HG03575 (cell line): ENCODE measurements at regions not wholly inside any gene's neighbourhood (a gene's known extent, or its start where the extent isn't known, plus 50 kb on each side); places are given as distances from the start of the nearest gene placed in this dataset.
A peak's percentile ranks its signal among the peaks of the same experiment; 100 is the strongest.

Experiments used
- ATAC-seq: cut with Tn5 transposase; IDR thresholded peaks from one replicate; pipeline ENCODE4 v1.9.1; 2021; ENCODE audit not compliant: unreplicated experiment, insufficient number of reproducible peaks, low FRiP score; ENCODE audit errors: extremely low read depth

DNA sequence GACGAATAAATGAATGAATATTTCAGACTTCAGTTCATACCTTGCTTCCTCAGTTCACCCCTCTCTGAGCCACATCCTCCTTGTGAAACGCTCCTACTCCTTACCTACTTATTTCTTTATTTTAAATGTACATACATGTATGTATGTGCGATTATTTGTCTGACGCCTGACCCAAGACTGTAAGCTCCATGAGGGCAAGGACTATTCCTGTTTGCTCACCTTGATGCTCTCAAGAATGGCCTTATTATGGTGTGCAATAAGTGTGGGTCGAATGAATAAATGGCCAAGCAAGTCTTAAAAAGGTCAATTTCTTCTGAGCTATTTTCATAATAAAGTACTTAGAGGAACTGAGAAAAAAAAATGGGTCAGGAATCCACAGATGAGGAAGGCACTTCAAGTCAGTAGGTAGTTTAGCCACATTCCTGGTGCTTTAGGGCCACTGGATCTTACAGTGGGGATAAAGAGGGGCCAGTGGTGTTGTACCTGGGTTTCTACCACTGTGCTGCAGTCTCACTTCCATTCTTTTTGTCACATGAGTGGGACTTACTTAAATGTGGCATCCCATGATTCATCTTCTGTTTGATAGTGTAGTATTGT is 74.7 kb downstream of the SDC1 start:
- ATAC-seq = no peak

DNA sequence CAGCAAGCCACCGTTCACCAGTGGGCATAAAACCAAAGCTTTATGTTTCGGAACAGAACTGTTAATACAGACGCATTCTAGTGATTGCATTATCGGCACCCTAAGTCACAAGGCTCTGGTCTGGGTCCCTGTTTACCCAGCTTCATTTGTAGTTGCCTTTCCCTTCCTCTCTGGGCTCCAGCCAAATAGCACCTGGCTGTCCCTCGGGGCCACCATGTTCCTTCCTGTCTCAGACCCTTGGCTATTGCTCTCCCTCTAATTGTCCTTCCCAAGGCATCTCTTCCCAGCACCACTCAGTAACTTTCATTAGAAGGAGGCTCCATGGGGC is 75.3 kb downstream of the SDC1 start:
- ATAC-seq = no peak

DNA sequence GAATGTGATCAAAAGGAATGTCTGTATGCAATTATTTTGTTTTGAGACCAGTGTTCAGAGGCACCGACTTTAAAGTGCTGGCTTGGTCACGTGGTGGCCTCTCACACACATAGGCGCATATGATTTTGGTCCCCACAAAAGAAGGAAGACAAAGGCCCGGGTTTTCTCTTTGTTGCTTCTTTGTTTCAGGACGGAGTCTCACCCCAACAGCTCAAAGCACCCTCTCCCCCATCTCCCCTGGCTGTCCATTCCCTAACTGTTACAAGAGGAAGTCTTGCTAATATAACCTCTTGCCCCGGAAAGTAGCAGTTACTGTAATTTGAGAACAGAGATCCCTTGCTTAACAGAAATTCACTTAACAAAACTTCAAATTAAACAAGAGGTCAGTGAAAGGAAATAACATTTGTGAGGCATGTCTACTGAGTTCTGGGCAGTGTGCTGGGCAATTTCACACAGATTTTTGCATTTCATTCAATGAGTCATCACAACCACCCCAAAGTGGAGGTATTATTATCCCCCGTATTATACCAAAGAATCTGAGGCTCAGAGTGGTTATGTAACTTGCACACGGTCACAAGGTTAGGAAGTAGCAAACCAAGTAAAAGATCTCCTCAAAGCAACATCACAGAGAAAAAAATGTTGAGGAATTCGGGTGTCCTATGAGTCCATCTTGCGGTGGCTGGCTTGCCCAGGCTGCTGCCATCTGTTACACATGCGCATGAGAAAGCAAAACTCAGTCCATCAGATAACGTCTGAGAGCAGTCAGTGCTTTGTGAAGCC is 75.8 kb downstream of the SDC1 start:
- no peak for ATAC-seq

DNA sequence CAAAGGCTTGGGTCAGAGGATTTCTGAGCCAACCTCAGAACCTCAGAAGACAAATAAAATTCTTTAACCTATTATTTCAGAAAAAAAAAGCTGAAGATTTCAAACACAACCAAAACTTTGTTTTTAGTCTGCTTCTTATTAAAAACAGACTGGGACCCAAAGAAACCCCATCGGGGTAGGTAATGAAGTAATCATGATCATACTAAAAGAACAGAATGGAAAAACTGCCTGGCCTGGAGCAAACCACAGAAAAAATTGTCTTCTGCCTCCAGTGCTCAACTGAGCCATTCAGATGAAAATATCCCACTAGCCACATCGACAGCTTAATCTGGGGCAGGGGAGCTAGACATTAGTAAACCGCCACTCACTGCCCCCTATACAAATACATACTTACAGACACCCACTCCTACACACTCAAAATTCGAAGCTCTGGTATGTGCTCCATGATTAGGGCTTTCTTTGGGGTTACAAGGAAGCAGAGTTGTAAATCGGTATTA is 76.5 kb downstream of the SDC1 start:
- no peak for ATAC-seq

- ATAC-seq = no peak
These were observed 77.6 kb downstream of the SDC1 start for GRCh38 chr2:20147351-20147750.

DNA sequence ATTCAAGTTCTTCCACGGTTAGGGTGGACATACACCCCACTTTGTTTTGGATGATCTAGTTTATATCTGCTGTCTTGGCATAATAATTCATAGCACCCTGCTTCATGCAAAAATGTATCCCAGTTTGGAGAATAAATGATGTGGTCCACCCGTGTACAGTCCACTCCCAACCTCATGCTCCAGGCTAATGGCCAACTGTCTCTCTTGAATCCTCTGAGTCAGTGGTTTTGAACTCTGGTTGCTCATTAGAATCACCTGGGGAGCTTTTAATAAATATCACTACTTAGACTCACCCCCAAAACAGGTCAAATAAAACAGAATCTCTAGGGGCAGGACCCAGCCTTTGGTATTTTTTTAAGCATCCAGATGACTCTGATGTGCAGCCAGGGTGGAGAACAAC is 78.5 kb downstream of the SDC1 start:
- ATAC-seq = no peak

GRCh38 chr2:20145497-20146193 is 79.3 kb downstream of the SDC1 start:
- ATAC-seq = peak; percentile 52

DNA sequence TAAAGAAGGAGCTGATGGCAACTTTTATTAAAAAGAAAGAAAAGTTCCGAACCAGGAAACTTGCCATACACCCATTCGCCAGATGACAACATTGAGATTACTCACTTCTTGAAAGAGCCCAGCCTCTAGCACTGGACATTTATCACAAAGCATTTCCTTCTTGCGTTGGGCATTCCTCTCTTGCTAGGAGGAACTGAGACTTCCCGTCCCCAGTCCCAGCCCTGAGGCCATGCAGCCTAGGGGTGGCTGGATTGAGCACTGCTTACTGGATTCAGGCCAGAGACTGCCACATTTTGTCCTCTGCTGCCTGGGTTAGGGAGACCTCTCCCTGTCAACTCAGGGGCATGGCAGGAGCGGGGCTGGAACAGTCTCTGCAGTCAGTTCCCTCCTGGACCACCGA is 80.1 kb downstream of the SDC1 start:
- ATAC-seq = no peak

DNA sequence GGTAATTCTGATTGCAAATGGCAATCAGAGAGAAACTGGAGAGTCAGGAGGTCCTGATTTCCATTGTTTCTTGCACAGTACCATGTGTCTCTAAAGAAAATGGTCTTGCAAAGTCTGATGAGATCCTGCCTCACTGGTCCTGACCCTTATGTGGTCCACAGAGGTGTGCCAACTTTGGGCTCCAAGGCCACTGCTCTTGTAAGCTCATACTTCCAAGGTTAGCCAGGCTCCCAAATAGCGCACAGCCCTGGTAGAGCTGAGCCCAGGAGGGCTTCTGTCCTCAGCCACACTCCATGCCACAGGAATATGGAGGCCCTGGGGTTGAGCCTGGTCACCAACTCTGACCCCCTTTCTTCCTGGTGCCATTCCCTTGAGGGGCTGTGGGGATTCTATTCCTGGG is 80.7 kb downstream of the SDC1 start:
- ATAC-seq = no peak

GRCh38 chr2:20143263-20143662 is 81.7 kb downstream of the SDC1 start:
- ATAC-seq = no peak

DNA sequence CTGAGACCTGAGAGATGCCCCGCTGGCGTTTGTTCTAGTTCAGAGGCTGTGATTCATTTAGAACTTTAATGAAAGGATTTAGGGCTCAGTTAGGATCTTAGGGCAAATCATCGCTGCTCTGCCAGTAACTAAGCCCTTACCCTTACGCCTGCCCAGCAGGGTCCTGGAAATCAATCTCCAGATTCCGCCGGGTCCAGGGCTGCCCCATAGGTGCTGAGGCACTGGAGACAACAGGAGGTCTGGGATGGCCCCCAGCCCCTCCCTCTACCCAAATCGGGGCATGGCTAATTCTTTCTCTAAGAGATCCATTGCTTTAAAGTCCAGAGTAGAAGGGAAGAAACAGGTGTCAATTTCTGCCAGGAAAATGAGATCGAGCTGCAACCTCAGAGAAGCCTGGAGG is 83.1 kb downstream of the SDC1 start:
- ATAC-seq = no peak

DNA sequence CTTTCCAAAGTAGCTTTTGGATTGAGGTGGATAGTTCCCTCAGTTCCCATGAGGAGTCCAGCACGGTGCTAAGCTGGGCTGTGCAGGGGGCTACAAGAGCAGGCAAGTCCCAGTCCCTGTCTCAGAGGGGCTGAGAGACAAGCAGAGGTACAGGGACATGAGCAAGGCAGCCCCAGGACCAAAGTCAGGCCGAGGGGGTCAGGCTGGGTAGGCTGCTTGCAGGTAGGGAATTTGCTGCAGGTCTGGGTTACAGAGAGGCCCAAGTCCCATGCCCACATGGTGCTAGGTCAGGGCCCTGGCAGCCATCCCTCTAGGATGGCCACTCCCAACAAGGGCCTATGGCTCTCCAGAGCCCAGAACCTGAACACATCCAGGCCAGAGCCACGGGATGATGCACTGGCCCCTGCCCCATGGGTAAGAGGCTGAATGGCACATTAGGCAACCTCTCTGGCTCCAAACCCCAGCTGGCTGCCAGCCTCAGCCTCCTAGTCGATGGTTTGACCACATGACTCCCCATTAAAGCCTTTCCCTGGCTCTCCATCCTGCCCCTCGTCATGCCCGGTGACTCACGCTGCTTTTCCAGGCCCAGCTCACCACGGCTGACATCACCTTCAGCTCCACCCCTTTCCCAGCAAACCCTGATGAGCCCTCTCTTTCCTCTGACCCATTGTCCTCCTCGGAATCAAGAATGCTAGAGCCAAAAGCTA is 83.7 kb downstream of the SDC1 start:
- ATAC-seq = no peak

- no peak for ATAC-seq
These were observed 84.4 kb downstream of the SDC1 start for GRCh38 chr2:20140321-20141055.

- no peak for ATAC-seq
These were observed 85.3 kb downstream of the SDC1 start for GRCh38 chr2:20139407-20140172.

- ATAC-seq = no peak
These were observed 86.2 kb downstream of the SDC1 start for GRCh38 chr2:20138696-20139095.

DNA sequence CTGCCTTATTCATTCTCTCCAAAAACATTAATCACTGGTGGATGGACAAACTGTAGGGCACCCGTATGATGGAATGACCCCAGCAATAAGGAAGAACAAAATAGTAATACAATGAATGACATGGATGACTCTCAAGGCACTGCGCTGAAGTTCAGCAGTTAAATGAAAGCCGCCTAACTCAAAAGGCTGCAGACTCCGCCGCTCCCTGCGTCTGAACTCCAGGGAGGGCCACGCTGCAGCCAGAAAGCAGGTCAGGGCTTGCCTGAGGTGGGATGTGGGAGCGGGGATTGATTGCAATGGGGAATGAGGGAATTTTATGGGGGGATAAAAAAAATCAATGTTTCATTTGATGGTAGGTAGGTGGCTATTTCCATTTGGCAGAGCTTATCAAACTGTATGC is 86.5 kb upstream of the LAPTM4A start:
- no peak for ATAC-seq

- no peak for ATAC-seq
These were observed 85.7 kb upstream of the LAPTM4A start for GRCh38 chr2:20137131-20137571.

DNA sequence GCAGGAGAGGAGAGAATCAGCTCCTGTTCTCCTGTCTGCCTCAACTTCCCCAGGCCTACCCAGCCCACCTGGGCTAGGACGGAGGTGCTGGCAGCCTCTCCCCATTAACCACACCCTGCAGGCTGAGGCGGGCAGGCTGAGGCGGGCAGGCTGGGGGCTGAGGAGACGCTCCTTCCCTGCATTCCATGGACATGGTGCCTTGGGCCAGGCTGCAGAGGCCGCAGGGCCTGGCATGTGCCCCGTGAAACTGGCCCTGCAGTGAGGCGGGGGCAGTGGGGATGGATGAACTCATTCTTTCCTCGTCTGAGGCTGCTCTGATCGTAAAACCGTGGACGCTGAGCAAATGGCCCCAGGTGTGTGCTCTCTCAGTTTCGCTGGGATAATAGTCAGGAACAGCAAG is 84.7 kb upstream of the LAPTM4A start:
- ATAC-seq = no peak
